ENCODE measurements at regions not wholly inside any gene's neighbourhood (a gene's known extent, or its start where the extent isn't known, plus 50 kb on each side); places are given as distances from the start of the nearest gene placed in this dataset.
"Not testable (repeated sequence)": the region's sequence is repeated elsewhere in the genome, so short reads cannot be mapped to it uniquely, and the experiment has no call there.

- DNase-seq (ENCODE audit: extremely low spot score, unreplicated experiment), result no peak
- Mint-ChIP-seq H3K4me3 (no peak overlapping the region), H3K4me1 (ENCODE audit: unreplicated experiment) (no peaks in the 10 kb centered on the region), H3K36me3 (no peaks in the 10 kb centered on the region), H3K27me3 (peaks cover 43% of the 10 kb centered on the region), H3K27ac (no peak overlapping the region), H3K9me3 (peaks cover 2% of the 10 kb centered on the region)
- TF ChIP-seq CTCF (conservative IDR thresholded peaks at IDR 0.05), result no peak
Measured at GRCh38 chr7:32215697-32216096, 145.5 kb upstream of the PDE1C start.

GRCh38 chr7:32214913-32215312, 144.7 kb upstream of the PDE1C start:
- H3K27me3 Mint-ChIP-seq, result peaks cover 45% of the 10 kb centered on the region
- H3K4me3 Mint-ChIP-seq, result no peak overlapping the region
- DNase-seq (ENCODE audit: extremely low spot score, unreplicated experiment), result no peak
- TF ChIP-seq CTCF (conservative IDR thresholded peaks at IDR 0.05), result no peak
- H3K9me3 Mint-ChIP-seq, result peaks cover 5% of the 10 kb centered on the region
- H3K4me1 Mint-ChIP-seq (ENCODE audit: unreplicated experiment), result no peaks in the 10 kb centered on the region
- H3K27ac Mint-ChIP-seq, result no peak overlapping the region
- no peaks in the 10 kb centered on the region for H3K36me3 Mint-ChIP-seq

- Mint-ChIP-seq H3K27me3 (peaks cover 51% of the 10 kb centered on the region), H3K36me3 (no peaks in the 10 kb centered on the region), H3K27ac (no peak overlapping the region), H3K4me1 (ENCODE audit: unreplicated experiment) (no peaks in the 10 kb centered on the region), H3K9me3 (peaks cover 5% of the 10 kb centered on the region), H3K4me3 (no peak overlapping the region)
- no peak for DNase-seq (ENCODE audit: extremely low spot score, unreplicated experiment)
- TF ChIP-seq CTCF (conservative IDR thresholded peaks at IDR 0.05), result no peak
Measured at GRCh38 chr7:32212321-32212720, 142.1 kb upstream of the PDE1C start.

- Mint-ChIP-seq H3K27ac (no peak overlapping the region), H3K4me3 (no peak overlapping the region), H3K9me3 (peaks cover 5% of the 10 kb centered on the region), H3K36me3 (no peaks in the 10 kb centered on the region), H3K4me1 (ENCODE audit: unreplicated experiment) (no peaks in the 10 kb centered on the region), H3K27me3 (peaks cover 60% of the 10 kb centered on the region)
- no peak for DNase-seq (ENCODE audit: extremely low spot score, unreplicated experiment)
- TF ChIP-seq CTCF (conservative IDR thresholded peaks at IDR 0.05), result peak; percentile 66
Measured at GRCh38 chr7:32206987-32207386, 136.8 kb upstream of the PDE1C start.

GRCh38 chr7:32206488-32206887, 136.3 kb upstream of the PDE1C start:
- TF ChIP-seq CTCF (conservative IDR thresholded peaks at IDR 0.05), result no peak
- peaks cover 5% of the 10 kb centered on the region for H3K9me3 Mint-ChIP-seq
- H3K27me3 Mint-ChIP-seq, result peaks cover 65% of the 10 kb centered on the region
- DNase-seq (ENCODE audit: extremely low spot score, unreplicated experiment), result no peak
- no peak overlapping the region for H3K27ac Mint-ChIP-seq
- H3K4me3 Mint-ChIP-seq, result no peak overlapping the region
- no peaks in the 10 kb centered on the region for H3K36me3 Mint-ChIP-seq
- no peaks in the 10 kb centered on the region for H3K4me1 Mint-ChIP-seq (ENCODE audit: unreplicated experiment)

GRCh38 chr7:32205298-32205824, 135.2 kb upstream of the PDE1C start:
- H3K27me3 Mint-ChIP-seq, result peaks cover 64% of the 10 kb centered on the region
- not testable (repeated sequence) for H3K36me3 Mint-ChIP-seq; H3K4me1 Mint-ChIP-seq (ENCODE audit: unreplicated experiment); DNase-seq (ENCODE audit: extremely low spot score, unreplicated experiment); H3K27ac Mint-ChIP-seq; H3K9me3 Mint-ChIP-seq; H3K4me3 Mint-ChIP-seq
